ENCODE measurements at regions not wholly inside any gene's neighbourhood (a gene's known extent, or its start where the extent isn't known, plus 50 kb on each side); places are given as distances from the start of the nearest gene placed in this dataset.
"Not testable (repeated sequence)": the region's sequence is repeated elsewhere in the genome, so short reads cannot be mapped to it uniquely, and the experiment has no call there.

DNA sequence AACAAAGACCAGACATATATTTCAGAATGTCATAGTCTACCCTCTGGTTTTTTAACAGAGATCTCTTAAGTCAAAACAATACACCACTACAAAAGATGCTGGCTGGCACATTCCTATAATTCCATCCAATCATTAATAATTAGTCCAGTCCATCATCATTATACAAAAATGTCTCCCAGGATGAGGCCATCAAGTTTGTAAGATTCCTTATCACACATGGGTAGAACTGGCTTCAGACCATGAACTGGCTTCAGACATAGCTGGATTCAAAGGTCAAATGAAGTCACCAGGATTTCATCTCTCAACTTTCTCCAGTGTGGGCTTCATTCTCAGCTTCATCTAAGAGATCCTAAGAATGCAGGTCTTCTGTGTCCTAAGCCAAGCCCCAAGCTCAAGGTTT, 147.1 kb downstream of the ENC1 start:
- peaks cover 22% of the 10 kb centered on the region for H3K4me1 Mint-ChIP-seq

DNA sequence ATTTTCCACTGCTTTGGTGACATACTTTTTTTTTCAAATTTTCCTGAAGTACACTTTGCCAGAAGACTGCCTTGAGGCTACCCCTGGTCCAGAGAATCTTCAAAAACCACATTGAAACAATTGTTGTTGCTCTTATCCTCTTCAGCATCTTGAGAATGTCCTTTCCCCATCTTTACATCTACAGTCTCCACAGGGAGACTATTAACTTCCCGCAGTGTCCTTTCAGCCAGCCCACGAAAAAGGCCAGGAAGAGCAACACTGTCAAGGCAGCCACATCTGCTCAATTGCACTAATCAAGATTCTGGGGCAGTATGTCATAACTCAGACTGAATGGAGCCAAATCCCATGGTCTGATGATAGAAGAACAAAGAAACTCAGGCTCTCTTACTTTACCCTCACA, 148.3 kb downstream of the ENC1 start:
- Mint-ChIP-seq H3K36me3 (no peaks in the 10 kb centered on the region), H3K4me3 (no peak overlapping the region), H3K4me1 (peaks cover 22% of the 10 kb centered on the region), H3K27me3 (peaks cover 30% of the 10 kb centered on the region), H3K9me3 (no peaks in the 10 kb centered on the region), H3K27ac (no peak overlapping the region)
- ATAC-seq = no peak

More for the DNA sequence above, 147.1 kb downstream of the ENC1 start:
- ATAC-seq = no peak
- H3K27me3 Mint-ChIP-seq = peaks cover 30% of the 10 kb centered on the region
- H3K36me3 Mint-ChIP-seq = no peaks in the 10 kb centered on the region
- H3K4me3 Mint-ChIP-seq = no peak overlapping the region
- H3K27ac Mint-ChIP-seq = no peak overlapping the region
- H3K9me3 Mint-ChIP-seq = no peaks in the 10 kb centered on the region

DNA sequence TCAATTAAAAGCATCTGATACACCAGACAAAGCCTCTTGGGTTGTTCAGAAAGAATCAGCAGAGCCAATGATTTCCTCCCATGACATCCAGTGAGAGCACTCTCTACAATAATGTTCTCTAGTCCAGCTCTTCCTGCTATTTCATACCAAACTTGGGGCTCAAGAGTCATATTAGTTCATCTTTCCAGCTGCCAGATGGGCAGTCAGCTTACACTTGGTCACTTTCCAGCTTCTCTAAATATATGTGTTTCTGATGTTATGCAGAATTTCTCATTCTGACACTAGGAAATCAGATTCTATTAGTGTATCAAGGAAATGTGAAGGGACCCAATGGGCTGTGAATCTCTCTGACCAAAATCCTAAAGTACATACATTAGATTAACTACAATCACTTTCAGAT, 148.9 kb downstream of the ENC1 start:
- H3K27ac Mint-ChIP-seq = no peak overlapping the region
- peaks cover 30% of the 10 kb centered on the region for H3K27me3 Mint-ChIP-seq
- no peak for ATAC-seq
- no peaks in the 10 kb centered on the region for H3K9me3 Mint-ChIP-seq
- H3K4me1 Mint-ChIP-seq = peaks cover 22% of the 10 kb centered on the region
- H3K36me3 Mint-ChIP-seq = no peaks in the 10 kb centered on the region
- H3K4me3 Mint-ChIP-seq = no peak overlapping the region

DNA sequence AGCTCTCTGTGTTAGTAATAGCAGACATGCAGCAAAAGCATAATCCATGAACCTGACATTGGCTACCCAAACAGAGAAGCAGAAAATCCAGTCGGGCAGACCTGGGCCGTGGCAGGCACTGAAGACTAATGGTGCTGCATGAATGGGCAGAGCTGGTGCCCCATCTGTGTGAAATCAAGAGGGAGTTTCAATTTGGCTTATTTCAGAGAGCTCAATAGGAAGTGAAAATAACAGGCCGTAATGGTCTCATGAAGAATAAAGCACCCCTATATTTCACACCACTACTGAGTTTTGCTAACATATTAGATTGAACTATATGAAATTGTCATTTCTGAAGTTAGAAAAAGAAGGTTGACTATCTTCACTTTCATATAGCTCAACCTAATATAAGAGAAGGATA, 149.7 kb downstream of the ENC1 start:
- no peaks in the 10 kb centered on the region for H3K9me3 Mint-ChIP-seq
- peaks cover 30% of the 10 kb centered on the region for H3K27me3 Mint-ChIP-seq
- ATAC-seq = peak; percentile 96
- no peak overlapping the region for H3K27ac Mint-ChIP-seq
- no peaks in the 10 kb centered on the region for H3K36me3 Mint-ChIP-seq
- H3K4me3 Mint-ChIP-seq = peak overlapping the region; percentile 11
- peaks cover 22% of the 10 kb centered on the region for H3K4me1 Mint-ChIP-seq

DNA sequence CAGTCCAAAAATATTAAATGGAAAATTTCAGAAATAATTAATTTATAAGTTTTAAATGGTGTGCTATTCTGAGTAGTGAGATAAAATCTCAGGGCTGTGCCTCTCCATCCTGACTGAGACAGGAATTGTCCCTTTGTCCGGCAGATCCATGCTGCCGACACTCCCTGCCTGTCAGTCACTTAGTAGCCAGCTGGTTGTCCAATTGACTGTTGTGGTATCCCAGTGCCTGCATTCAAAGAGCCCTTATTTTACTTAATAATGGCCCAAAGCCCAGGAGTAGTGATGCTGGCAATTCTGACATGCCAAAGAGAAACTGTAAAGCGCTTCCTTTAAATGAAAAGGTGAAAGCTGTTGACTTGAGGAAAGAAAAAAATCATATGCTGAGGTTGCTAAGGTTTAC, 157.5 kb downstream of the ENC1 start:
- H3K27ac Mint-ChIP-seq = no peak overlapping the region
- H3K4me1 Mint-ChIP-seq = no peaks in the 10 kb centered on the region
- no peaks in the 10 kb centered on the region for H3K36me3 Mint-ChIP-seq
- no peaks in the 10 kb centered on the region for H3K9me3 Mint-ChIP-seq
- H3K4me3 Mint-ChIP-seq = no peak overlapping the region
- H3K27me3 Mint-ChIP-seq = peaks cover 10% of the 10 kb centered on the region
- no peak for ATAC-seq

DNA sequence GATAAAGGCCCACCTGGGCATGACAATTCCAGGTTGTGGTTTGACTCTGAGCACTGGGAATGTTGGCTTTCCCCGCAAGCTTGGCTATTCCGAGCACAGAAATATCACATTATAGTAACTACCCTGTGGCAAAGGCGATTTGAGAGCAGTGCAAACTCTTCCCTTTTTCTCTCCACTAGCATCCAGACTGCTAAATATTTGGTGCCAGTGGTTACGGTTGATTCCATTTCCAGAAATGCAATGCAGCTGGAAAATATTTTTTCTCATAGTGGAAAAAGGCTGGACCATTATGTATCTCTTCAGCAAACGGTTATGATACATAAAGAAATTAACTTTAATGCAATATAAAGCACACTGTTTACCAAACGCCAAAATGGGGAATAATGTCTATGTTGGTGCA, 158.0 kb downstream of the ENC1 start:
- no peak overlapping the region for H3K27ac Mint-ChIP-seq
- no peak for ATAC-seq
- no peaks in the 10 kb centered on the region for H3K36me3 Mint-ChIP-seq
- H3K9me3 Mint-ChIP-seq = no peaks in the 10 kb centered on the region
- H3K27me3 Mint-ChIP-seq = peaks cover 15% of the 10 kb centered on the region
- H3K4me1 Mint-ChIP-seq = no peaks in the 10 kb centered on the region
- no peak overlapping the region for H3K4me3 Mint-ChIP-seq

DNA sequence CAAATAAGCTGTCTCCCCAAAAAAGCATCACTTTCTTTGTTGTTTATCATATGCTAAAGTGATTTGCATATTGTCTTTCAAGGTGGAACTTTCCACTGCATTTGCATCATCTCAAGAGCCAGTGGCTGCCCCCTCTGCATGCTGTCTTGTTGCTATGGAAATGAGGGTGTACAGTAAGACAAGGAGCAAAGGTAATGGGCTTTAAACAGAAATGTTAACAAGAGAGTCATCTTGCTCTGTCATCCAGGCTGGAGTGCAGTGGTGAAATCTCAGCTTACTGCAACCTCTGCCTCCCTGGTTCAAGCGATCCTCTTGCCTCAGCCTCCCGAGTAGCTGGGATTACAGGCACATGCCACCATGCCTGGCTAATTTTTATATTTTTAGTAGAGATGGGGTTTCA, 159.2 kb downstream of the ENC1 start:
- not testable (repeated sequence) for H3K4me1 Mint-ChIP-seq, H3K4me3 Mint-ChIP-seq, H3K9me3 Mint-ChIP-seq, H3K27ac Mint-ChIP-seq, H3K36me3 Mint-ChIP-seq
- peaks cover 26% of the 10 kb centered on the region for H3K27me3 Mint-ChIP-seq
- ATAC-seq = peak; percentile 55

DNA sequence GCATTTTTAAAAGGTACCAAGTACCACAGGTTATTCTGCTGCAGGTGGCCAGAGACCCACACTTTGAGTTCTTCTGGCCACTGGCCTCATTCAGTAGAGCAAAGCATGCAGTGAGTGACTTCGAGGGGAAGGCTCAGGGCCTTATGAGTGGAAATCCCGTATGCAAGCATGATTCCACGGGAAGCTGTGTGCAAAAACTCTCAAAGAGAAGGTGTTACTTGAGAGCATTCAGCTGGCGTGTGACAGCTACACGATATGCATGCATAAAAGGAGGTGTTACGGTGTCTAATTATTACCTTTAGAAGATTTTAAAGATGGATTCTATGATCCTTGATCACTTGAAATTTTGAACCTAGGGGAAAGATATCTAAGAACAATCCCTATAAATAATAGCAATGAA, 160.3 kb downstream of the ENC1 start:
- no peaks in the 10 kb centered on the region for H3K9me3 Mint-ChIP-seq
- H3K4me1 Mint-ChIP-seq = peaks cover 8% of the 10 kb centered on the region

DNA sequence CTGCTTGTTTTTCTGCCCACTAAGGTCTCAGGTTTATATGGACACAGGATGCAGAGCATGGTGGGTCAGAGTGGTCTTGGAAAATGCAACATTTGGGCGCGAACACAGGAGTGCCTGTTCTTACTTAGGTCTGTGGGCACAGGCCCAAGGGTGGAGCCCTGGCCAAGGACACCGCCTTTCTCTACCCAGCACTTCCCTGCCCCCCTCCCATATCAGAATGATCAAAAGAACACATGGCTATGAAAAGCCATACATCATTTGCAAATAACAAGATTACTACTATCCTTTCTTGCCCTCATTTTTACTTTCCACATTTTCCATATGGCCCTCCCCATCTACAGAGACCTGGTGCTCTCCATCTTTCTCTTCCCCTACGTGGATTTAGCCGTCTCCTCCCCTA, 162.2 kb downstream of the ENC1 start:
- Mint-ChIP-seq H3K27me3 (peaks cover 30% of the 10 kb centered on the region), H3K4me1 (peaks cover 8% of the 10 kb centered on the region), H3K4me3 (no peak overlapping the region), H3K9me3 (no peaks in the 10 kb centered on the region), H3K36me3 (no peaks in the 10 kb centered on the region), H3K27ac (no peak overlapping the region)
- ATAC-seq = no peak

More for the DNA sequence above, 160.3 kb downstream of the ENC1 start:
- no peak overlapping the region for H3K4me3 Mint-ChIP-seq
- no peak overlapping the region for H3K27ac Mint-ChIP-seq
- H3K27me3 Mint-ChIP-seq = peaks cover 30% of the 10 kb centered on the region
- no peak for ATAC-seq
- no peaks in the 10 kb centered on the region for H3K36me3 Mint-ChIP-seq

DNA sequence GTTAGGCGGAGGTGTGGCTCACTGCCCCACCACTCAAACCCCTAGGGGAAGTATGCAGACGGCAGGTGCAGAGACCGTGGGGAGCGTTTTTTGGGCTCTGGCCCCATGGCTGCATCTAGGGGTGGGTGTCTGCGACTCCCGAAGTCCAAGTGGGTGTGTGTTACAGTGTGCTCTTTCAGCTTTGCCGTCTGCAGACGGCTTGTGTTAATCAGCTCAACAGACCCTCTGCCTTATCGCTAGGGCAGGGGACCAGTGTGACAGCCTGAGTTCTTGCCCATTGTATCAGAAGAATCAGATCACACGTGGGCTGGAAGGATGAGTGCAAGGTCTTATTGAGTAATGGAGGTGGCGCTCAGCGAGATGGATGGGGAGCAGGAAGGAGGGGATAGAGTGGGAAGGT, 162.8 kb downstream of the ENC1 start:
- ATAC-seq = no peak
- Mint-ChIP-seq H3K27me3 (peaks cover 30% of the 10 kb centered on the region), H3K36me3 (no peaks in the 10 kb centered on the region), H3K4me3 (no peak overlapping the region), H3K27ac (no peak overlapping the region), H3K4me1 (peaks cover 8% of the 10 kb centered on the region), H3K9me3 (no peaks in the 10 kb centered on the region)

DNA sequence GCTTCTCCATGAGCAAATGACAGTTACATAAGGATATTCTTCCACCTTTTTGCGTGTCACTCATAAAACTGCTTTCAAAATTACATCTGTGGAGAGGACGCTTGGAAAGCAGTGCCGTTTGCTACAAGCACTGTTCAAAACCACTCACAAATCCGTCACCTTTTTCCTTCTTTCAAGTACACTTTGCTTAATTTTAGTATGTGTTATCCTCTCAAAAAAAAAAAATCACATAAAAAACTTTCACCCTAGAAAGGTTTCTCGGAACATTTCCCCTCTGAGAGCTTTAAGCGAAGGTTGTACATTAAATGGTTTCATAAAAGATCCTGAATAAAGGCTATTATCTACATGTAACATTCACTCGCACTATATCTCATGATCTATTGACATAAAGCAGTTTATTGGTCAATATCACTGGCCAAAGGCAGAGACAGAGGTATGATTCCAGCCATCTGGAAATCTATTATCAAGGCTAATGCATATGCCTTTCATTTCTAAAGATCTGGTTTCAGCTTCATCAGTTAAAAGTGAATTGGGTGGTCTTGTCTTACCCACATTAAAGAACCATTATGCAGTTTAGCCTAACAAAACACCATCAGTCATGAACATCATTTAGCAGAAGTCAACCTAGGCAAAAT, 163.6 kb downstream of the ENC1 start:
- Mint-ChIP-seq H3K4me1 (peaks cover 8% of the 10 kb centered on the region), H3K36me3 (no peaks in the 10 kb centered on the region), H3K9me3 (no peaks in the 10 kb centered on the region), H3K27me3 (peaks cover 30% of the 10 kb centered on the region), H3K4me3 (no peak overlapping the region), H3K27ac (no peak overlapping the region)
- no peak for ATAC-seq

DNA sequence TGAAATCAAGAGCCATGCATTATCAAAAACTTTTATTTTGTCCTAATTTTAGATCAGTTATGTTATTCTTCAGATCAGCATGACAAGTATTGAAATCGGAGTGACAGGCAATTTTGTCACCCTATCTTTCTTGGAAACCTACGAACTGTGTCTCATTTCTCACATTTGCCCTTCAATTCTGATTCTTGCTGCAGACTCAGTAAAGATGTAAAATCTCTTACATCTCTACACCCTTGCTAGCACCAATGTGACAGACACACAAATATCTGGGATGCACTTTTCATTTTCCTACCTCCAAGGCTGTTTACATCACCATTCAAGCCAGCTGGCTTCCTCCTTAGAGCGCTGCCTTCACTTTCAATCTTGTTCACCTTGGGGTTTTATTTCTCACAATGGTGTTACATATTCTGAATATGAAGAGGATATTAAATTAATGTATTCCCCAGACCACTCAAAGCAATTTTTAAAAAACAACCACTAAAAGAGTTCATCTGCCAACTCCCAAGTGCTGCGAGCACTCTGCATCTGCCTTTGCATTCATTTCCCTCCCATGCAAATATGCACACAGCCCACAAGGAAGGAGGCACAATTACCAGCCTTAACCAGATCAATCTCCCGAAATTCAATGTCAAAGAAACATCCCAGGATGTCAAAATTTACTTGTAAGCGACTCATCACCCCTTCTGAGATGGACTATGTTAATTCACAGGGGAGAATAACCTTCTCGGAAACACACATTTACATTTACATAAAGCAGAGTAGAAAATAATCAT, 164.3 kb downstream of the ENC1 start:
- Mint-ChIP-seq H3K27ac (no peak overlapping the region), H3K9me3 (no peaks in the 10 kb centered on the region), H3K36me3 (no peaks in the 10 kb centered on the region), H3K27me3 (peaks cover 30% of the 10 kb centered on the region), H3K4me1 (peaks cover 8% of the 10 kb centered on the region), H3K4me3 (no peak overlapping the region)
- ATAC-seq = no peak

DNA sequence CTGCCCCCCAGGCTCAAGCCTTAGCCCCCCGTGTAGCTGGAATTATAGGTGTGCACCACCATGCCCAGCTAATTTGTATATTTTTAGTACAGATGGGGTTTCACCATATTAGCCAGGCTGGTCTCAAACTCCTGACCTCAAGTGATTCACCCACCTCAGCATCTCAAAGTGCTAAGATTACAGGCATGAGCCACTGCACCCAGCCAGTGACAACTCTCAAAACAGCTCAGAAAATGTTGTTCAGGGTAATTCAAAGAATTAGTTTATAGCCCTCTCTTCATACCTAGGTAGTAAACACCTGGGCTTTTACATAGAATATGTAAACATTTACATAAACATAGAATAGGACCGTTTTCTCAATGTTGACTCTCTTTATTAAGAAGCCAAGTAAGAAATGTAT, 168.7 kb downstream of the ENC1 start:
- ATAC-seq = no peak
- Mint-ChIP-seq H3K4me1 (peaks cover 8% of the 10 kb centered on the region), H3K36me3 (no peaks in the 10 kb centered on the region), H3K4me3 (no peak overlapping the region), H3K9me3 (peaks cover 3% of the 10 kb centered on the region), H3K27me3 (peaks cover 8% of the 10 kb centered on the region), H3K27ac (no peak overlapping the region)

DNA sequence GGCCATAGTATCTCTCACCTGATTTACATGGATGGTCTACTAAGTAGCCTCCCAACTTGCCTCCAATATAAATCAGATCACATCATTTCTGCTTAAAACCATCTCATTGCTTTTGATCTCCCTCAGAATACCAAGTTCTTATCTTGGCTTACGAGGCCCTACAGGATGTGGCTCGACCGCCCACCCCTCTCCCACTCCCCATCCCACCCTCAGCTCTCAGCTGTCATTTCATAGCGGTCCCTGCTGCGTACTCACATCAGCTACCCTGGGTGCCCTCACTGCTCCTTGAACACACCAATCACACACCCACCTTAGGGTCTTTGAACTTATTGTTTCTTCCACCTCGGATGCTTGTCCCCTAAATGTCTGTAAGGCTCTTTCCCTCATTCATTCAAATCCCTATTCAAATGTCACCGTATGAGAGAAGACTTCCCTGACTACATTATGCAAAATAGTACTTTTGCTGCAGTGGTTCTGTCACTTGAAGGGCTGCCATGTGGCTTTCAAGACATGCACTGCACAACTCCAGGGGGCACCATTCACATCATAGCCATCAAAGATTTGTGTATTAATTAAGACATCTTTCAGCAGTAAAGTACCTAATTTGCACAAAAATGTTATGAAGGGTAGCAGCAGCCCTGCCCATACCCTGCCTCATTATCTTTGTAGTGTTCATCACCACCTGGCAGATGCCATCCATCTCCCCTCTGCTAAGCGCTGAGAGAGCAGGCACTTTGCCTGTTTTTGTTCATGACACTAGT, 171.1 kb downstream of the ENC1 start:
- H3K36me3 Mint-ChIP-seq = no peaks in the 10 kb centered on the region
- H3K27me3 Mint-ChIP-seq = no peaks in the 10 kb centered on the region
- H3K9me3 Mint-ChIP-seq = peaks cover 3% of the 10 kb centered on the region
- H3K27ac Mint-ChIP-seq = no peak overlapping the region
- H3K4me1 Mint-ChIP-seq = no peaks in the 10 kb centered on the region
- no peak for ATAC-seq
- no peak overlapping the region for H3K4me3 Mint-ChIP-seq

DNA sequence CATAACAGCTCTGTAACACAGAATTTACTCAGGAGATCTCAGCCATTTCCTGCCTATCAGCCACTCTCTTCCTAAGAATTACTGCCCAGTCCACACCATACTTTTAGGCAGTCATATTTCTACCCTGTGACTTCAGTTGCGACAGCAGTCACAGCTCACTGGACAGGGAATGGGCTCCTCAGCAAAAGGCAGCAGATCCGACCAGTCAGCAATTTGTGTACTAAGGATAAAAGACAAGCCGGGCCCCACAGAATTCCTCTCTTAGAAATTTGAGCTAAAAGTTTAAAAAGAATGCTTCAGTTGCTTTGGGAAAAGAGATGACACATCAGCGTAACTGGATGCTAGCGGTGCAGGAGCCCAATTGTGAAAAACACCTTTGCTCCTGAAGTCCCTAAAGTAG, 172.1 kb downstream of the ENC1 start:
- Mint-ChIP-seq H3K27me3 (no peaks in the 10 kb centered on the region), H3K36me3 (no peaks in the 10 kb centered on the region), H3K4me3 (no peak overlapping the region), H3K4me1 (no peaks in the 10 kb centered on the region), H3K9me3 (peaks cover 3% of the 10 kb centered on the region), H3K27ac (no peak overlapping the region)
- ATAC-seq = no peak

DNA sequence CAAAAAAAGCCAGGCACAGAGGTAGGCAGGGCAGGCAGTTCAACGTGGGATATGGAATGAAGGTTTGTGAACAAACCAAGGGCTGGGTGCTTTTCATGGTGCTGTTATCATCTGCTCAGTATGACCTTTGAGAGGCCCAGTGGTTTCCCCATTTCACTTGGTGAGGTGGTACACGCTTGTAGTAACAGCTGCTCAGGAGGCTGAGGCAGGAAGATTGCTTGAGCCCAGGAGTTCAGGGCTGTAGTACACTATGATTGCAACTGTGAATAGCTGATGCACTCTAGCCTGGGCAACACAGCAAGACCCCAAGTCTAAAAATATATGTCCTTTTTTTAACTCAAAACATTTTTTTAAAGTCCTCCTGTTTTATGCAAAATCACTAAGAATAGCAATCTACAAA, 174.8 kb downstream of the ENC1 start:
- Mint-ChIP-seq H3K36me3 (no peaks in the 10 kb centered on the region), H3K4me1 (no peaks in the 10 kb centered on the region), H3K27ac (no peak overlapping the region), H3K27me3 (peaks cover 20% of the 10 kb centered on the region), H3K4me3 (no peak overlapping the region), H3K9me3 (peaks cover 3% of the 10 kb centered on the region)
- ATAC-seq = no peak

Data from stimulated activated memory B cell treated with anti-CD40 and anti-IgM and Interleukin-4, amounts not matched to agents 10 μg/mL and 1 μg/mL and 100 μg/mL, for 72 hours (primary cell).